Mucosa of descending colon (tissue), 3 donors: ENCODE measurements at regions not wholly inside any gene's neighbourhood (a gene's known extent, or its start where the extent isn't known, plus 50 kb on each side); places are given as distances from the start of the nearest gene placed in this dataset.

ENCODE experiments used
- ATAC-seq: fragments of 200-7000 bp; cut with Tn5 transposase; one replicate; pipeline ENCODE4 v1.9.1; 2020; ENCODE audit warnings: mild to moderate bottlenecking, moderate library complexity
- DNase-seq, 3 donors: peaks; one replicate each; pipeline ENCODE4 v3.0.0-alpha.2; 2020
- H3K36me3 ChIP-seq: fragments of 200-600 bp; one replicate; pipeline ENCODE4 v1.8.0; 2021; ENCODE audit warnings: low read depth, mild to moderate bottlenecking
- H3K4me1 ChIP-seq: fragments of 200-600 bp; one replicate; pipeline ENCODE4 v1.8.0; 2021; ENCODE audit warnings: low read depth, mild to moderate bottlenecking
- H3K4me3 ChIP-seq: fragments of 200-600 bp; one replicate; pipeline ENCODE4 v1.8.0; 2021; ENCODE audit warnings: mild to moderate bottlenecking
- H3K9me3 ChIP-seq: fragments of 200-600 bp; one replicate; pipeline ENCODE4 v1.8.0; 2021; ENCODE audit warnings: mild to moderate bottlenecking
- CTCF ChIP-seq: fragments of 200-600 bp; IDR thresholded peaks from one replicate; pipeline ENCODE4 v1.8.0; 2022; ENCODE audit warnings: antibody characterized with exemption, mild to moderate bottlenecking
- intact Hi-C, 2 donors: fragments of 100-400 bp; cut with DNase I in 1 of 2; cut with micrococcal nuclease in 1 of 2; formaldehyde crosslinking; loops; one replicate each; pipeline versions ENCODE4 v1.11.0 to v1.11.1; 2022; cut with DNase I, micrococcal nuclease
- donor health status: DM: no; HTN: no; CAD: no; lungs with moderate emphysema.
- donor health status: DM: no; HTN: no; CAD: no.
- donor health status: DM: no; HTN: yes; CAD: no.

- no peak overlapping the region for H3K4me3 ChIP-seq
- no peak for DNase-seq
- no peaks in the 10 kb centered on the region for H3K36me3 ChIP-seq
- no peaks in the 10 kb centered on the region for H3K4me1 ChIP-seq
- intact Hi-C loops = no loop called here
- no peak for TF ChIP-seq CTCF
- no peaks in the 10 kb centered on the region for H3K9me3 ChIP-seq
- ATAC-seq = no peak
Observed at GRCh38 chr3:99145031-99145430, 243.5 kb upstream of the DCBLD2 start.

- intact Hi-C loops = no loop called here
- DNase-seq = no peak
Observed at GRCh38 chr3:99143493-99143892, 242.0 kb upstream of the DCBLD2 start.

GRCh38 chr3:99134986-99135385 lies 233.5 kb upstream of the DCBLD2 start:
- no peak overlapping the region for H3K4me3 ChIP-seq
- H3K4me1 ChIP-seq = no peaks in the 10 kb centered on the region
- H3K9me3 ChIP-seq = no peaks in the 10 kb centered on the region
- intact Hi-C loops = no loop called here
- no peak for ATAC-seq
- H3K36me3 ChIP-seq = no peaks in the 10 kb centered on the region
- DNase-seq = no peak
- no peak for TF ChIP-seq CTCF

More at GRCh38 chr3:99143493-99143892, 242.0 kb upstream of the DCBLD2 start:
- no peak for TF ChIP-seq CTCF
- no peaks in the 10 kb centered on the region for H3K9me3 ChIP-seq
- no peaks in the 10 kb centered on the region for H3K4me1 ChIP-seq
- H3K4me3 ChIP-seq = no peak overlapping the region
- H3K36me3 ChIP-seq = no peaks in the 10 kb centered on the region
- no peak for ATAC-seq

GRCh38 chr3:99131876-99132275 lies 230.4 kb upstream of the DCBLD2 start:
- Histone ChIP-seq H3K9me3 (no peaks in the 10 kb centered on the region), H3K4me1 (no peaks in the 10 kb centered on the region), H3K36me3 (no peaks in the 10 kb centered on the region), H3K4me3 (no peak overlapping the region)
- no peak for ATAC-seq
- TF ChIP-seq CTCF = no peak
- DNase-seq = no peak
- intact Hi-C loops = no loop called here

- no peaks in the 10 kb centered on the region for H3K36me3 ChIP-seq
- DNase-seq (no peak), ATAC-seq (no peak)
- H3K9me3 ChIP-seq = no peaks in the 10 kb centered on the region
- no peak for TF ChIP-seq CTCF
- H3K4me1 ChIP-seq = no peaks in the 10 kb centered on the region
- intact Hi-C loops = no loop called here
- H3K4me3 ChIP-seq = no peak overlapping the region
Observed at GRCh38 chr3:99128725-99129505, 227.4 kb upstream of the DCBLD2 start.

- intact Hi-C loops = no loop called here
- TF ChIP-seq CTCF = no peak
- H3K4me1 ChIP-seq = no peaks in the 10 kb centered on the region
- ATAC-seq (no peak), DNase-seq (no peak)
- H3K36me3 ChIP-seq = no peaks in the 10 kb centered on the region
- no peak overlapping the region for H3K4me3 ChIP-seq
- no peaks in the 10 kb centered on the region for H3K9me3 ChIP-seq
Observed at GRCh38 chr3:99128235-99128634, 226.7 kb upstream of the DCBLD2 start.
